Activated CD4-positive, alpha-beta T cell treated with anti-CD3 and anti-CD28 coated beads, Interleukin-2, amount 50 U/mL, for 24 hours (primary cell): ENCODE measurements at regions not wholly inside any gene's neighbourhood (a gene's known extent, or its start where the extent isn't known, plus 50 kb on each side); places are given as distances from the start of the nearest gene placed in this dataset.
"Not testable (repeated sequence)": the region's sequence is repeated elsewhere in the genome, so short reads cannot be mapped to it uniquely, and the experiment has no call there.

Source experiments
- DNase-seq, 2 donors: peaks; one replicate each; pipeline ENCODE4 v3.0.0-alpha.2; 2020; ENCODE audit warnings: low read depth in 1 of 2, low spot score in 1 of 2

- no peak for DNase-seq
Observed at GRCh38 chr20:53819973-53820451, 226.4 kb upstream of the ZNF217 start.

- no peak for DNase-seq
Observed at GRCh38 chr20:53818457-53819177, 225.0 kb upstream of the ZNF217 start.

GRCh38 chr20:53817513-53817912 lies 223.9 kb upstream of the ZNF217 start:
- not testable (repeated sequence) for DNase-seq

GRCh38 chr20:53816872-53817398 lies 223.3 kb upstream of the ZNF217 start:
- no peak for DNase-seq

- no peak for DNase-seq
Observed at GRCh38 chr20:53815509-53815908, 221.9 kb upstream of the ZNF217 start.

- no peak for DNase-seq
Observed at GRCh38 chr20:53814060-53814459, 220.4 kb upstream of the ZNF217 start.

GRCh38 chr20:53813636-53814035 lies 220.0 kb upstream of the ZNF217 start:
- DNase-seq, result no peak

- no peak for DNase-seq
Observed at GRCh38 chr20:53811577-53811976, 217.9 kb upstream of the ZNF217 start.

GRCh38 chr20:53810661-53811355 lies 217.2 kb upstream of the ZNF217 start:
- no peak for DNase-seq

GRCh38 chr20:53809728-53810365 lies 216.2 kb upstream of the ZNF217 start:
- no peak for DNase-seq

- DNase-seq, result no peak
Observed at GRCh38 chr20:53809217-53809616, 215.6 kb upstream of the ZNF217 start.

GRCh38 chr20:53808733-53809132 lies 215.1 kb upstream of the ZNF217 start:
- no peak for DNase-seq

GRCh38 chr20:53808302-53808701 lies 214.7 kb upstream of the ZNF217 start:
- not testable (repeated sequence) for DNase-seq

- DNase-seq, result no peak
Observed at GRCh38 chr20:53806683-53807401, 213.2 kb upstream of the ZNF217 start.

- no peak for DNase-seq
Observed at GRCh38 chr20:53805895-53806384, 212.3 kb upstream of the ZNF217 start.

- DNase-seq, result no peak
Observed at GRCh38 chr20:53804920-53805894, 211.6 kb upstream of the ZNF217 start.

- not testable (repeated sequence) for DNase-seq
Observed at GRCh38 chr20:53804308-53804707, 210.7 kb upstream of the ZNF217 start.

GRCh38 chr20:53803492-53804155 lies 210.0 kb upstream of the ZNF217 start:
- DNase-seq, result no peak
